HG03139 (cell line): ENCODE measurements at regions not wholly inside any gene's neighbourhood (a gene's known extent, or its start where the extent isn't known, plus 50 kb on each side); places are given as distances from the start of the nearest gene placed in this dataset.
"Not testable (repeated sequence)": the region's sequence is repeated elsewhere in the genome, so short reads cannot be mapped to it uniquely, and the experiment has no call there.

Source experiments
- ATAC-seq: cut with Tn5 transposase; IDR thresholded peaks from one replicate; pipeline ENCODE4 v1.9.1; 2021; ENCODE audit not compliant: unreplicated experiment

GRCh38 chr10:84921701-84922100 lies 593.3 kb downstream of the CCSER2 start:
- ATAC-seq: no peak

GRCh38 chr10:84924131-84924530 lies 595.7 kb downstream of the CCSER2 start:
- no peak for ATAC-seq

GRCh38 chr10:84925495-84925894 lies 597.1 kb downstream of the CCSER2 start:
- no peak for ATAC-seq

- ATAC-seq: no peak
These were observed 605.0 kb downstream of the CCSER2 start for GRCh38 chr10:84933402-84933801.

- ATAC-seq: no peak
These were observed 607.4 kb downstream of the CCSER2 start for GRCh38 chr10:84935772-84936171.

GRCh38 chr10:84938117-84938905 lies 609.9 kb downstream of the CCSER2 start:
- no peak for ATAC-seq

- no peak for ATAC-seq
These were observed 615.2 kb downstream of the CCSER2 start for GRCh38 chr10:84943541-84943940.

GRCh38 chr10:84944187-84944586 lies 615.8 kb downstream of the CCSER2 start:
- ATAC-seq: no peak

GRCh38 chr10:84945791-84946190 lies 617.4 kb downstream of the CCSER2 start:
- ATAC-seq: no peak

GRCh38 chr10:84946904-84947303 lies 618.5 kb downstream of the CCSER2 start:
- no peak for ATAC-seq

GRCh38 chr10:84948644-84949043 lies 620.3 kb downstream of the CCSER2 start:
- no peak for ATAC-seq

GRCh38 chr10:84951616-84952015 lies 623.2 kb downstream of the CCSER2 start:
- ATAC-seq: no peak

GRCh38 chr10:84957427-84957826 lies 629.0 kb downstream of the CCSER2 start:
- no peak for ATAC-seq

GRCh38 chr10:84965468-84965867 lies 637.1 kb downstream of the CCSER2 start:
- ATAC-seq: no peak

- no peak for ATAC-seq
These were observed 638.5 kb downstream of the CCSER2 start for GRCh38 chr10:84966708-84967441.

- not testable (repeated sequence) for ATAC-seq
These were observed 640.9 kb downstream of the CCSER2 start for GRCh38 chr10:84969297-84969696.

- no peak for ATAC-seq
These were observed 658.6 kb downstream of the CCSER2 start for GRCh38 chr10:84987039-84987438.

- no peak for ATAC-seq
These were observed 659.6 kb downstream of the CCSER2 start for GRCh38 chr10:84988011-84988410.

- ATAC-seq: no peak
These were observed 662.3 kb downstream of the CCSER2 start for GRCh38 chr10:84990713-84991112.

- ATAC-seq: no peak
These were observed 662.9 kb downstream of the CCSER2 start for GRCh38 chr10:84991301-84991700.

- no peak for ATAC-seq
These were observed 665.1 kb downstream of the CCSER2 start for GRCh38 chr10:84993251-84994035.

GRCh38 chr10:84994722-84995121 lies 666.3 kb downstream of the CCSER2 start:
- ATAC-seq: no peak
